ENCODE measurements at regions not wholly inside any gene's neighbourhood (a gene's known extent, or its start where the extent isn't known, plus 50 kb on each side); places are given as distances from the start of the nearest gene placed in this dataset.
A peak's percentile ranks its signal among the peaks of the same experiment; 100 is the strongest.

- no peak overlapping the region for H3K27ac Mint-ChIP-seq (ENCODE audit: low read depth, unreplicated experiment)
- H3K4me1 Mint-ChIP-seq (ENCODE audit: insufficient read depth, unreplicated experiment) = no peaks in the 10 kb centered on the region
- no peaks in the 10 kb centered on the region for H3K9me3 Mint-ChIP-seq (ENCODE audit: unreplicated experiment)
- ChIA-PET POLR2A (no interaction called here), CTCF (no interaction called here)
- H3K4me3 Mint-ChIP-seq (ENCODE audit: unreplicated experiment) = no peak overlapping the region
- intact Hi-C loops (cut with micrococcal nuclease) = no loop called here
- DNase-seq (ENCODE audit: unreplicated experiment) = no peak
- H3K36me3 Mint-ChIP-seq (ENCODE audit: insufficient read depth, unreplicated experiment) = no peaks in the 10 kb centered on the region
- no peak for TF ChIP-seq CTCF (IDR thresholded peaks at IDR 0.05; ENCODE audit: unreplicated experiment)
- peaks cover 17% of the 10 kb centered on the region for H3K27me3 Mint-ChIP-seq (ENCODE audit: insufficient read depth, unreplicated experiment)
- no TSS peak for BruUV-seq (replicated peaks)
Measured at GRCh38 chr6:72521684-72522083, 100.2 kb upstream of the KCNQ5 start.

DNA sequence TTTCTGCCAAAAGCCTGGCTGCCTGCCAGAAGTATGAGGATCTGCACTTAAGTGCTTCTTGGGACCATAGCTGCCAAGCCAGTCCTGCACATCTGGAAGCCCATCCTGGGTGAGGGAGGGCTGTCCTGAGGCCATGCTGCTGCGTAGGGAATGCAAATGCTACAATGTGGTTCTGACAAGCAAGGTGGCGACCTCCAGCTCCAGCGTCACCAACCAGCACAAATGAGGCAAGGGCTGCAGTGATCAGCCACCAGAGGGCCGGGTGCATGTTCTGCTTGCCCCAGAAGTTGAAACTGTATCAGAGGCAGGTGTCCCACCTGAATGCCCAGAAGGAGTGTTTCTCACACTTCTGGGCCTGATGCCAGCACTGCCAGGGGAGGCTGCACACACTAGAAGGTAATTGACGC, 99.1 kb upstream of the KCNQ5 start:
- Mint-ChIP-seq H3K4me1 (ENCODE audit: insufficient read depth, unreplicated experiment) (no peaks in the 10 kb centered on the region), H3K4me3 (ENCODE audit: unreplicated experiment) (no peak overlapping the region), H3K27me3 (ENCODE audit: insufficient read depth, unreplicated experiment) (peaks cover 10% of the 10 kb centered on the region), H3K9me3 (ENCODE audit: unreplicated experiment) (no peaks in the 10 kb centered on the region), H3K36me3 (ENCODE audit: insufficient read depth, unreplicated experiment) (no peaks in the 10 kb centered on the region), H3K27ac (ENCODE audit: low read depth, unreplicated experiment) (no peak overlapping the region)
- intact Hi-C loops (cut with micrococcal nuclease) = no loop called here
- CTCF ChIA-PET = interaction anchor here (0.8 kb wide), 1 partner anchor 26 kb away, joined by 3 read pairs; no protein-coding TSS in a partner anchor
- TF ChIP-seq CTCF (IDR thresholded peaks at IDR 0.05; ENCODE audit: unreplicated experiment) = no peak
- no TSS peak for BruUV-seq (replicated peaks)
- DNase-seq (ENCODE audit: unreplicated experiment) = peak; percentile 34
- POLR2A ChIA-PET = no interaction called here

DNA sequence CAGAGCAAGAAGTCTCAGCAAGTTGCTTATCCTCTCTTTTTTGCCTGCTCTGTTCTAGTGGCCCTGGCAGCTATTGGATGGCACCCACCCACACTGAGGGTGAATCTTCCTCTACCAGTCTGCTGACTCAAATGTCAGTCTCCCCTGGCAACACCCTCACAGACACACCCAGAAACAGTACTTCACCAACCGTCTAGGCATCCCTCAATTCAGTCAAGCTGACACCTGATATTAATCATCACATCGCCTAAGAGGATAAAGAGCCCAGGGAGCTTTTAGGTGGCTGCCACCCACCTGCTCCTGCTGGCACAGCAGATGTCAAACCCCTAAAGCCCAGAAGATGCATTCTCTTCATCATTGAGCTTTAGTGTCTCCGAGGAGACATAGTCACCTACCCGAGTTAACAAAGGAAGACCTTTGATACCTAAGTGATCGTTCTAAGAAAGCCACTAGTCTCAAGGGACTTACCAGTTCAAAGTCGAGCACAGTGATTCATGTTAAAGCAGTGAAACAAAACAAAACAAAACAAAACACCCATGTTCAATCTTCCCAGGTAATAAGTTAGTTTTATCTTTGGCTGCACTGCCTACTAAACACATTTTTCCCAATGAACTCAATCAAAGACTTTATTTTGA, 97.7 kb upstream of the KCNQ5 start:
- Mint-ChIP-seq H3K36me3 (ENCODE audit: insufficient read depth, unreplicated experiment) (no peaks in the 10 kb centered on the region), H3K27ac (ENCODE audit: low read depth, unreplicated experiment) (no peak overlapping the region), H3K4me3 (ENCODE audit: unreplicated experiment) (no peak overlapping the region), H3K9me3 (ENCODE audit: unreplicated experiment) (no peaks in the 10 kb centered on the region), H3K4me1 (ENCODE audit: insufficient read depth, unreplicated experiment) (no peaks in the 10 kb centered on the region), H3K27me3 (ENCODE audit: insufficient read depth, unreplicated experiment) (peaks cover 3% of the 10 kb centered on the region)
- POLR2A ChIA-PET = no interaction called here
- CTCF ChIA-PET = interaction anchor here (0.7 kb wide), 1 partner anchor 70 kb away, joined by 4 read pairs; no protein-coding TSS in a partner anchor
- peak; percentile 2 for DNase-seq (ENCODE audit: unreplicated experiment)
- intact Hi-C loops (cut with micrococcal nuclease) = no loop called here
- BruUV-seq (replicated peaks) = no TSS peak
- no peak for TF ChIP-seq CTCF (IDR thresholded peaks at IDR 0.05; ENCODE audit: unreplicated experiment)

- BruUV-seq (replicated peaks) = no TSS peak
- Mint-ChIP-seq H3K4me1 (ENCODE audit: insufficient read depth, unreplicated experiment) (no peaks in the 10 kb centered on the region), H3K27me3 (ENCODE audit: insufficient read depth, unreplicated experiment) (no peaks in the 10 kb centered on the region), H3K9me3 (ENCODE audit: unreplicated experiment) (no peaks in the 10 kb centered on the region), H3K27ac (ENCODE audit: low read depth, unreplicated experiment) (no peak overlapping the region), H3K36me3 (ENCODE audit: insufficient read depth, unreplicated experiment) (no peaks in the 10 kb centered on the region), H3K4me3 (ENCODE audit: unreplicated experiment) (no peak overlapping the region)
- intact Hi-C loops (cut with micrococcal nuclease) = no loop called here
- no peak for DNase-seq (ENCODE audit: unreplicated experiment)
- ChIA-PET POLR2A (no interaction called here), CTCF (no interaction called here)
- TF ChIP-seq CTCF (IDR thresholded peaks at IDR 0.05; ENCODE audit: unreplicated experiment) = no peak
Measured at GRCh38 chr6:72525821-72526510, 95.9 kb upstream of the KCNQ5 start.
